H1 (cell line): ENCODE measurements at regions not wholly inside any gene's neighbourhood (a gene's known extent, or its start where the extent isn't known, plus 50 kb on each side); places are given as distances from the start of the nearest gene placed in this dataset.

ENCODE experiments used
- CTCF ChIA-PET: fragments of 300-600 bp; sonication (Branson Sonifier 250); formaldehyde crosslinking; loops from one replicate; lab custom pipeline; 2021; ENCODE audit not compliant: partially characterized antibody; lab: Charles Lee
- POLR2A ChIA-PET: fragments of 300-600 bp; sonication (Branson Sonifier 250); formaldehyde crosslinking; loops from one replicate; lab custom pipeline; 2021; ENCODE audit warnings: inconsistent platforms; ENCODE audit not compliant: partially characterized antibody; lab: Charles Lee
- DNase-seq, 2 experiments: peaks; one replicate each; pipeline versions ENCODE4 v3.0.0 to v3.0.0-alpha.2; 2010 to 2022; ENCODE audit warnings: low spot score in 2 of 2, low read depth in 1 of 2, mixed read lengths in 1 of 2
- FAIRE-seq: peaks from 2 replicates; lab custom pipeline; 2011; peaks lifted over from hg19 to GRCh38; lab: Jason Lieb, UNC
- H2AFZ ChIP-seq: 2 replicates; pipeline ENCODE4 v1.8.1; 2012; ENCODE audit warnings: low read length, inconsistent platforms
- H2AK5ac ChIP-seq: 2 replicates; pipeline ENCODE4 v1.6.1; 2013; ENCODE audit warnings: low read depth, low read length
- H2BK120ac ChIP-seq: replicated peaks from 2 replicates; pipeline ENCODE3; 2013; ENCODE audit warnings: low read depth, low read length, inconsistent platforms
- H2BK12ac ChIP-seq: 2 replicates; pipeline ENCODE4 v1.6.1; 2013; ENCODE audit warnings: low read depth, low read length
- H2BK15ac ChIP-seq: 2 replicates; pipeline ENCODE4 v1.6.1; 2013; ENCODE audit warnings: low read length
- H2BK20ac ChIP-seq: 2 replicates; pipeline ENCODE4 v1.6.1; 2013; ENCODE audit warnings: low read length
- H2BK5ac ChIP-seq: 2 replicates; pipeline ENCODE4 v1.6.1; 2013; ENCODE audit warnings: low read depth, low read length
- H3K14ac ChIP-seq: 2 replicates; pipeline ENCODE4 v1.6.1; 2013; ENCODE audit warnings: inconsistent platforms; ENCODE audit not compliant: insufficient read length
- H3K18ac ChIP-seq: 2 replicates; pipeline ENCODE4 v1.6.1; 2013; ENCODE audit warnings: low read length; ENCODE audit errors: extremely low read depth
- H3K23ac ChIP-seq: 2 replicates; pipeline ENCODE4 v1.6.1; 2013; ENCODE audit warnings: inconsistent platforms; ENCODE audit not compliant: insufficient read length
- H3K23me2 ChIP-seq: 2 replicates; pipeline ENCODE4 v1.6.1; 2013; ENCODE audit warnings: low read depth, low read length
- H3K27ac ChIP-seq: 2 replicates; pipeline ENCODE4 v1.6.1; 2011; ENCODE audit warnings: low read depth, low read length, inconsistent platforms
- H3K27me3 ChIP-seq, 4 experiments: replicated peaks in 1 of 4; 1 replicate in 1 of 4; 2 replicates in 3 of 4; pipeline versions ENCODE4 v1.6.1 to v1.8.1; 2011 to 2013; ENCODE audit warnings: low read length in 3 of 4, mild to moderate bottlenecking in 3 of 4, inconsistent platforms in 2 of 4, mixed read lengths in 2 of 4, moderate library complexity in 1 of 4; ENCODE audit not compliant: control insufficient read depth in 3 of 4, insufficient read depth in 3 of 4; ENCODE audit errors: extremely low read depth in 1 of 4
- H3K36me3 ChIP-seq, 4 experiments: 2 replicates each; pipeline versions ENCODE4 v1.6.1 to v1.8.1; 2011 to 2013; ENCODE audit warnings: mild to moderate bottlenecking in 4 of 4, low read length in 3 of 4, moderate library complexity in 2 of 4, control low read depth in 1 of 4, inconsistent platforms in 1 of 4; ENCODE audit not compliant: insufficient read depth in 4 of 4, control insufficient read depth in 2 of 4
- H3K4ac ChIP-seq: replicated peaks from 2 replicates; pipeline ENCODE3; 2013; ENCODE audit warnings: low read length, low read depth, mixed read lengths, inconsistent platforms; ENCODE audit not compliant: insufficient read length
- H3K4me1 ChIP-seq, 4 experiments: replicated peaks in 1 of 4; 1 replicate in 1 of 4; 2 replicates in 3 of 4; pipeline versions ENCODE4 v1.6.1 to v1.8.1; 2011 to 2013; ENCODE audit warnings: low read length in 3 of 4, inconsistent platforms in 2 of 4, mixed read lengths in 1 of 4; ENCODE audit not compliant: insufficient read depth in 4 of 4, control insufficient read depth in 3 of 4
- H3K4me2 ChIP-seq, 2 experiments: 2 replicates each; pipeline versions ENCODE4 v1.6.1 to v1.8.1; 2011 to 2013; ENCODE audit warnings: low read depth in 2 of 2, low read length in 2 of 2, control low read depth in 1 of 2, inconsistent platforms in 1 of 2, mild to moderate bottlenecking in 1 of 2; ENCODE audit not compliant: insufficient read depth in 1 of 2
- H3K4me3 ChIP-seq, 4 experiments: fragments of 200-600, 300-600 bp in 1 of 4; sonication (generic), shearing (Covaris generic), sonication (Bioruptor Twin) in 1 of 4; 2 replicates each; pipeline versions ENCODE4 v1.5.1 to v1.8.1; 2011 to 2016; ENCODE audit warnings: low read length in 4 of 4, low read depth in 3 of 4, control low read depth in 2 of 4, inconsistent platforms in 2 of 4, mild to moderate bottlenecking in 2 of 4, mixed read lengths in 1 of 4, moderate library complexity in 1 of 4; ENCODE audit not compliant: insufficient read depth in 2 of 4; ENCODE audit errors: extremely low read depth in 1 of 4
- H3K56ac ChIP-seq: replicated peaks from 2 replicates; pipeline ENCODE3; 2013; ENCODE audit warnings: low read depth, mild to moderate bottlenecking, mixed read lengths, low read length, inconsistent platforms; ENCODE audit not compliant: insufficient read length
- H3K79me1 ChIP-seq: 2 replicates; pipeline ENCODE4 v1.6.1; 2013; ENCODE audit warnings: low read depth, low read length, control low read depth
- H3K79me2 ChIP-seq, 2 experiments: 2 replicates each; pipeline versions ENCODE4 v1.6.1 to v1.8.1; 2012 to 2013; ENCODE audit warnings: low read length in 2 of 2, mild to moderate bottlenecking in 2 of 2, inconsistent platforms in 1 of 2; ENCODE audit not compliant: insufficient read depth in 2 of 2, control insufficient read depth in 1 of 2
- H3K9ac ChIP-seq, 4 experiments: replicated peaks in 1 of 4; 1 replicate in 1 of 4; 2 replicates in 3 of 4; pipeline versions ENCODE4 v1.6.1 to v1.8.1; 2011 to 2013; ENCODE audit warnings: low read depth in 3 of 4, low read length in 3 of 4, control low read depth in 2 of 4, mild to moderate bottlenecking in 2 of 4, moderate library complexity in 2 of 4, inconsistent platforms in 1 of 4; ENCODE audit errors: extremely low read depth in 1 of 4
- H3K9me3 ChIP-seq, 2 experiments: 2 replicates each; pipeline versions ENCODE4 v1.6.1 to v1.8.1; 2012 to 2013; ENCODE audit warnings: mild to moderate bottlenecking in 2 of 2, moderate library complexity in 2 of 2, control low read depth in 1 of 2, inconsistent platforms in 1 of 2, low read depth in 1 of 2, low read length in 1 of 2, mixed read lengths in 1 of 2; ENCODE audit not compliant: insufficient read depth in 2 of 2
- H4K20me1 ChIP-seq, 2 experiments: replicated peaks in 1 of 2; 2 replicates each; pipeline versions ENCODE3 to v1.8.1; 2011 to 2013; ENCODE audit warnings: inconsistent platforms in 2 of 2, low read length in 2 of 2, mild to moderate bottlenecking in 1 of 2; ENCODE audit not compliant: insufficient read depth in 2 of 2, control insufficient read depth in 1 of 2
- H4K5ac ChIP-seq: 2 replicates; pipeline ENCODE4 v1.6.1; 2013; ENCODE audit warnings: low read length, low read depth, mixed read lengths, inconsistent platforms; ENCODE audit not compliant: insufficient read length
- H4K8ac ChIP-seq: 2 replicates; pipeline ENCODE4 v1.8.0; 2013; ENCODE audit warnings: mild to moderate bottlenecking, moderate library complexity, low read length, inconsistent platforms; ENCODE audit not compliant: insufficient read depth; ENCODE audit errors: extremely low read depth
- H4K91ac ChIP-seq: replicated peaks from 2 replicates; pipeline ENCODE3; 2013; ENCODE audit warnings: low read length, mixed read lengths, inconsistent platforms; ENCODE audit not compliant: insufficient read length
- BRCA1 ChIP-seq: IDR thresholded peaks from 2 replicates; pipeline ENCODE4 v1.6.1; 2012; ENCODE audit warnings: low read depth, low read length, improper control_type of control experiment
- CBX8 ChIP-seq: fragments of 300-800, 300-1000 bp; sonication (generic); IDR thresholded peaks from 2 replicates; pipeline ENCODE4 v1.7.1; 2016; ENCODE audit warnings: low read depth, low read length, borderline replicate concordance
- CEBPB ChIP-seq: IDR thresholded peaks from 2 replicates; pipeline ENCODE4 v1.6.1; 2012; ENCODE audit warnings: low read depth, low read length
- EP300 ChIP-seq, 2 experiments: IDR thresholded peaks; 1 replicate in 1 of 2; 2 replicates in 1 of 2; pipeline ENCODE4 v1.6.1; 2011 to 2012; ENCODE audit warnings: low read depth in 2 of 2, low read length in 2 of 2, mild to moderate bottlenecking in 2 of 2, borderline replicate concordance in 1 of 2, inconsistent platforms in 1 of 2, moderate library complexity in 1 of 2
- WGBS, 2 experiments: shearing (Covaris generic) in 1 of 2; methylation state at CpG; one replicate each; pipeline versions ENCODE4 v1.1.6 to v1.1.7; 2013 to 2015; ENCODE audit warnings: low lambda C conversion rate in 2 of 2, mixed read lengths in 2 of 2, inconsistent platforms in 1 of 2, low coverage in 1 of 2, missing lambda C conversion rate in 1 of 2; ENCODE audit not compliant: insufficient replicate concordance in 2 of 2, insufficient coverage in 1 of 2, insufficient read length in 1 of 2; ENCODE audit errors: extremely low coverage in 1 of 2, missing lambda C conversion rate in 1 of 2; 5-methylcytosine and 5-hydroxymethylcytosine counted together
- TF ChIP-seq, protein P1 (sequence below): IDR thresholded peaks from 2 replicates; pipeline ENCODE4 v1.6.1; 2011; ENCODE audit warnings: low read length, improper control_type of control experiment
- TF ChIP-seq, protein P2 (sequence below): IDR thresholded peaks from 2 replicates; pipeline ENCODE4 v1.6.1; 2012; ENCODE audit warnings: low read length, inconsistent platforms

DNA sequence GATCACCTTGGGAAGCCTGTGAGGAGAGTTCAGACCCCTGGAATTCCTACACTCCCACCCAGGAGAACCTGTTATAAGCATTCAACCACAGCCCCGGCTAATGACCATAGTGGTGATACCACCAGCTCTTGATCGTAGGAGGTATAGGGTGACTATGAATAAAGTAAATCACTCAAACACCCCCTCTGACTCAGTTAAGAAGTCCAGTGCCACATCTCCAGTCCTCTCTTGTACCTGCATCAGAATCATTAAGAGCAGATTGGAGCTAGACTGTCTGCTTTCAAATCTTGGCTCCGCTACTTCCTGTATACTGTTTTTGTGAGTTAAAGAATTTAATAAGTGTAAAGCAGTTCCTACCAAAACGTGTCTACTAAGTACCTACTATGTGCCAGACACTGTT, 565.1 kb upstream of the DIPK2B start:
- no peak overlapping the region for H3K56ac ChIP-seq
- H3K23ac ChIP-seq = no peak overlapping the region
- no peak overlapping the region for H2BK120ac ChIP-seq
- no peak overlapping the region for H2BK20ac ChIP-seq
- no peak overlapping the region for H3K4me3 ChIP-seq
- H4K5ac ChIP-seq = no peak overlapping the region
- peaks cover 5 to 12% of the 10 kb centered on the region in 2 experiments for H4K20me1 ChIP-seq
- FAIRE-seq (no peak), DNase-seq (no peak)
- no peaks in the 10 kb centered on the region for H3K27me3 ChIP-seq
- H4K91ac ChIP-seq = no peak overlapping the region
- H2BK15ac ChIP-seq = no peak overlapping the region
- H3K4me2 ChIP-seq = no peak overlapping the region
- H3K18ac ChIP-seq = no peak overlapping the region
- CTCF ChIA-PET = no interaction called here
- peaks cover 0 to 3% (median 0%) of the 10 kb centered on the region in 4 experiments; a peak in 2 of 7 replicates for H3K4me1 ChIP-seq
- H3K79me2 ChIP-seq = peaks cover 0 to 88% of the 10 kb centered on the region in 2 experiments; a peak in 3 of 4 replicates
- no peak overlapping the region for H2BK12ac ChIP-seq
- no peak overlapping the region for H4K8ac ChIP-seq
- H3K4ac ChIP-seq = no peak overlapping the region
- TF ChIP-seq, protein P1, sequence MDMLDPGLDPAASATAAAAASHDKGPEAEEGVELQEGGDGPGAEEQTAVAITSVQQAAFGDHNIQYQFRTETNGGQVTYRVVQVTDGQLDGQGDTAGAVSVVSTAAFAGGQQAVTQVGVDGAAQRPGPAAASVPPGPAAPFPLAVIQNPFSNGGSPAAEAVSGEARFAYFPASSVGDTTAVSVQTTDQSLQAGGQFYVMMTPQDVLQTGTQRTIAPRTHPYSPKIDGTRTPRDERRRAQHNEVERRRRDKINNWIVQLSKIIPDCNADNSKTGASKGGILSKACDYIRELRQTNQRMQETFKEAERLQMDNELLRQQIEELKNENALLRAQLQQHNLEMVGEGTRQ = no peak
- TF ChIP-seq CEBPB = no peak
- no peak for TF ChIP-seq BRCA1
- TF ChIP-seq CBX8 = no peak
- no peak for TF ChIP-seq EP300 (IDR thresholded peaks at IDR 0.05; ENCODE audit: borderline replicate concordance in 1 of 2, low read depth in 2 of 2, low read length in 2 of 2)
- TF ChIP-seq, protein P2, sequence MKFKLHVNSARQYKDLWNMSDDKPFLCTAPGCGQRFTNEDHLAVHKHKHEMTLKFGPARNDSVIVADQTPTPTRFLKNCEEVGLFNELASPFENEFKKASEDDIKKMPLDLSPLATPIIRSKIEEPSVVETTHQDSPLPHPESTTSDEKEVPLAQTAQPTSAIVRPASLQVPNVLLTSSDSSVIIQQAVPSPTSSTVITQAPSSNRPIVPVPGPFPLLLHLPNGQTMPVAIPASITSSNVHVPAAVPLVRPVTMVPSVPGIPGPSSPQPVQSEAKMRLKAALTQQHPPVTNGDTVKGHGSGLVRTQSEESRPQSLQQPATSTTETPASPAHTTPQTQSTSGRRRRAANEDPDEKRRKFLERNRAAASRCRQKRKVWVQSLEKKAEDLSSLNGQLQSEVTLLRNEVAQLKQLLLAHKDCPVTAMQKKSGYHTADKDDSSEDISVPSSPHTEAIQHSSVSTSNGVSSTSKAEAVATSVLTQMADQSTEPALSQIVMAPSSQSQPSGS = no peak
- H3K27ac ChIP-seq = no peak overlapping the region
- H3K9ac ChIP-seq = no peak overlapping the region
- no peak overlapping the region for H3K14ac ChIP-seq
- no peak overlapping the region for H2AK5ac ChIP-seq
- POLR2A ChIA-PET = no interaction called here
- H3K23me2 ChIP-seq = no peaks in the 10 kb centered on the region
- no peaks in the 10 kb centered on the region; the same call in 1 of the 2 replicates for H3K79me1 ChIP-seq
- H3K9me3 ChIP-seq = no peaks in the 10 kb centered on the region
- H2AFZ ChIP-seq = no peak overlapping the region
- 96% methylated on average over 2 of the region's 4 CpGs; no CpG with 5 or more reads in 1 of the 2 experiments for WGBS, 2 experiments
- peaks cover 0 to 16% (median 2%) of the 10 kb centered on the region in 4 experiments; a peak in 4 of 8 replicates for H3K36me3 ChIP-seq
- no peak overlapping the region for H2BK5ac ChIP-seq
